AG04450 (cell line): ENCODE measurements at regions not wholly inside any gene's neighbourhood (a gene's known extent, or its start where the extent isn't known, plus 50 kb on each side); places are given as distances from the start of the nearest gene placed in this dataset.

Source experiments
- CTCF ChIA-PET: fragments of 300-600, 350-600 bp; formaldehyde crosslinking; extraction: SDS; loops from one replicate; lab custom pipeline; 2022; ENCODE audit warnings: antibody characterized with exemption, inconsistent platforms; lab: Charles Lee
- POLR2A ChIA-PET: fragments of 350-600 bp; formaldehyde crosslinking; extraction: SDS; loops from one replicate; lab custom pipeline; 2021; ENCODE audit warnings: antibody characterized with exemption, inconsistent platforms; lab: Yijun Ruan, JAX
- DNase-seq: peaks from one replicate; pipeline ENCODE4 v3.0.0-alpha.2; 2011; ENCODE audit warnings: low read depth, low spot score
- H3K27ac ChIP-seq: one replicate; pipeline ENCODE4 v1.5.1; 2012; ENCODE audit warnings: low read depth, low read length, control low read depth
- H3K27me3 ChIP-seq: one replicate; pipeline ENCODE4 v1.6.0; 2012; ENCODE audit warnings: low read length; ENCODE audit not compliant: control insufficient read depth, insufficient read depth
- H3K4me3 ChIP-seq: 2 replicates; pipeline ENCODE4 v1.5.1; 2011; ENCODE audit warnings: mild to moderate bottlenecking, low read depth, low read length, control low read depth
- H3K9me3 ChIP-seq: 2 replicates; pipeline ENCODE4 v1.5.1; 2012; ENCODE audit warnings: low read length; ENCODE audit not compliant: control insufficient read depth, insufficient read depth
- CTCF ChIP-seq: IDR thresholded peaks from 2 replicates; pipeline ENCODE4 v1.5.1; 2011; ENCODE audit warnings: low read depth, low read length, control low read depth, inconsistent platforms

DNA sequence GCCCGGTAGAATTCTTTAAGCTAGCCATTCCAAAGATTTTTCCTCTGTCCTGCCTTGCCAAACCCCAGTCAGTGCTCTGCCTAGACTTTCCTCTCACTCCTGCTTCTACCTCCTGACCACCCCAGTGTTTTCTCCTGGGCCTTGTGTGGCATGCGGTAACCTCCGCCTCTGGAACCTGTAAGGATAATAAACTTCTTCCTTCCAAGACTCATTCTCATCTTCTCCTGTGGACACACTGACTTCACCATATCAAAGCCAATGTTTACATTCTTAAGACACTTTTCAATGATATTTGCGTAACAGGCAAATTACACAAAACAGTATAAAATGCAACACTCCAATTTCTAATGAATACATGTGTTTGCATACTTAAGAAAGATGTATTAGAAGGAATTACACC is 354.6 kb downstream of the RNF144B start:
- H3K4me3 ChIP-seq = no peak overlapping the region
- H3K9me3 ChIP-seq = no peaks in the 10 kb centered on the region
- DNase-seq = no peak
- no peak for TF ChIP-seq CTCF
- POLR2A ChIA-PET = no interaction called here
- no peaks in the 10 kb centered on the region for H3K27me3 ChIP-seq
- no peak overlapping the region for H3K27ac ChIP-seq
- CTCF ChIA-PET = no interaction called here

- H3K27ac ChIP-seq = no peak overlapping the region
- no peaks in the 10 kb centered on the region for H3K27me3 ChIP-seq
- ChIA-PET POLR2A (no interaction called here), CTCF (interaction anchor here (0.7 kb wide), 1 partner anchor 1533 kb away, joined by 4 read pairs; no protein-coding TSS in a partner anchor)
- TF ChIP-seq CTCF = no peak
- H3K4me3 ChIP-seq = no peak overlapping the region
- no peaks in the 10 kb centered on the region for H3K9me3 ChIP-seq
- DNase-seq = no peak
Observed at GRCh38 chr6:18742406-18742805, 355.3 kb downstream of the RNF144B start.

DNA sequence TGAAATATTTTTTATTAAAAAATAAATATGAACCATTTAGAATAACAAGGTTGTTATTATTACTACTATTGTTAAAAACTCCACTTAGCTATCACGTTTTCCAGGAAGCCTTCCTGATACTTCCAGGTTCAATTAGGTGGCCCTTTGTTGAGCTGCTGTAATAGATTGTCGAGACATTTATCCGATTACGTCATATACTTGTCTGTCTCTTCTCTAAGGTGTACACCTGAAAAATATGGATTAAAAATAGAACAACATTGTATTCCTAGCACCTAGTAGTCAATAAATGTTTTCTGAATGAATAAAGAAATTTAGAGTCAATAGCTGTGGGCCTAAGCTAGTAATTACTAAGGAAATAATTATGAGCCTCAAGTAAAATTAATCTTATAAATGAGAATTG is 359.6 kb downstream of the RNF144B start:
- TF ChIP-seq CTCF = no peak
- ChIA-PET CTCF (interaction anchor here (1.1 to 4.1 kb wide), 2 partner anchors 1123 to 1310 kb away, joined by 3 to 26 read pairs; no protein-coding TSS in a partner anchor), POLR2A (no interaction called here)
- DNase-seq = no peak
- Histone ChIP-seq H3K4me3 (no peak overlapping the region), H3K27me3 (no peaks in the 10 kb centered on the region), H3K9me3 (no peaks in the 10 kb centered on the region), H3K27ac (no peak overlapping the region)

DNA sequence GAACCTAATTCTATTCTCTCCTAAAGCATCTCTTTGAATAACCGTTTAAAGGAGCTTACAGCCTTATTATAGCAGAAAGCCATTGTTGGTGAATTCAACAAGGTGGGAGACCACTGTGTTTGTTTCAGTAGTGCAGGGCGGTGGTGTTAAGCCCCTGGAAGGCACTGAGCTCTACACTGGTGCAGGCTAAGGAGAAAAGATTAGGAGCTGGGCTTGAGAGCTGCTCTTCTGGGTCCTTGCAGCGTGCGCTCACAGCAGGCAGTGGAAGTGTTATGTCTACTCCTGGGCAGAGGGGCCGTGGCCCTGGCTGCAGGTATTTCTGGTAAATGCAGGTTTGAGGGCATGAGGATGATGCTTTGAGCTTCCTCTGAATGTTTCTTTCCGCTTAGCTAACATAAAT is 361.2 kb downstream of the RNF144B start:
- no peaks in the 10 kb centered on the region for H3K27me3 ChIP-seq
- no peak overlapping the region for H3K4me3 ChIP-seq
- DNase-seq = no peak
- ChIA-PET POLR2A (no interaction called here), CTCF (interaction anchor here (0.7 to 4.1 kb wide), 3 partner anchors 60 to 1308 kb away, joined by 3 to 26 read pairs (median 4); no protein-coding TSS in a partner anchor)
- no peaks in the 10 kb centered on the region for H3K9me3 ChIP-seq
- TF ChIP-seq CTCF = no peak
- no peak overlapping the region for H3K27ac ChIP-seq

DNA sequence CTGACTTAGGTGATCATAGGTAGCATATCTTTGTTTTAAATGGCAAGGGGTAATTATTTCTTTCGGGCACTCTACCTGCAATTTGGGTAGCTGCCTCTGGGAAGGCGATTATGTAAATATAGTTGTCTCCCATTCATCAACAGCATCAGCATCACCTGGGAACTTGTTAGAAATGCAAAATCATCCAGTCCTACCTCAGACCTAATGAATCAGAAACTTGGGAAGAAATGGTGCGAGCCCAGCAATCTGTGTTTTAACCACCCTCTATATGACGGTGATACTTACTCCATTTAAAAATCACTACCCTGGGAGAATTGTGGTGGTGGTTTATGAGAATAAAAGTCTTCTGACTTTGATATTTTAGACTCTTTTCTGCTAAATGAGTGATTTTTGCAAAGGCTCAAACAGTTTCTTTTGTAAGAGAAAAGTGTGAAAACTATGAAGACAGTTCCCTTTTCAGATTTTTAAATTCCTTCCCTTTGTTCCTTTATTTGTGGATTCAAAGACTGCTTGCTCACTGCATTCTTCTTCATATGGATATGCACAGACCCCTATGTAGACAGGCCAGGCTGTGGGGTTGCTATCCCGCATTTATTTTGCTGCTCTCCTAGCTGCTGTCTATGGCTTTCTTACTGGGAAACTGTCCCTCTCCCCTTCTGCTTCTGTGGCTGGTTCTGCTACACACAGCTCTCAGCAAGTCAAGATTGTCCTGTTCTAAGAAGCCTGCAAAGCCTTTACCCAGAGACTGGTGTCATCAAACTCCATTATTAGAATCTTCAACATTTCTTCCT is 365.3 kb downstream of the RNF144B start:
- Histone ChIP-seq H3K27ac (no peak overlapping the region), H3K4me3 (no peak overlapping the region), H3K9me3 (no peaks in the 10 kb centered on the region), H3K27me3 (no peaks in the 10 kb centered on the region)
- POLR2A ChIA-PET = no interaction called here
- CTCF ChIA-PET = interaction anchor here (0.9 to 1.2 kb wide), 2 partner anchors 32 to 1303 kb away, joined by 3 read pairs; no protein-coding TSS in a partner anchor
- TF ChIP-seq CTCF = no peak
- DNase-seq = no peak
